ENCODE measurements at regions not wholly inside any gene's neighbourhood (a gene's known extent, or its start where the extent isn't known, plus 50 kb on each side); places are given as distances from the start of the nearest gene placed in this dataset.

- 73 to 79% methylated on average over 1 of the region's 1 CpG for WGBS, 2 donors
- H3K4me3 ChIP-seq = no peak overlapping the region
These were observed 345.7 kb downstream of the SLC4A3 start for GRCh38 chr2:219973136-219973535.

GRCh38 chr2:219976871-219977270, 349.4 kb downstream of the SLC4A3 start:
- Histone ChIP-seq H3K4me1 (ENCODE audit: control insufficient read depth in 5 of 5, insufficient read depth in 5 of 5, low read length in 5 of 5) (no peaks in the 10 kb centered on the region), H3K9ac (ENCODE audit: insufficient read depth in 1 of 2, low read length in 2 of 2) (no peak overlapping the region), H3K36me3 (ENCODE audit: control insufficient read depth in 4 of 4, insufficient read depth in 4 of 4, low read length in 4 of 4) (no peaks in the 10 kb centered on the region), H3K4me3 (no peak overlapping the region), H3K27me3 (ENCODE audit: control insufficient read depth in 3 of 3, insufficient read depth in 3 of 3, low read length in 2 of 3) (no peaks in the 10 kb centered on the region), H3K27ac (ENCODE audit: low read depth in 1 of 2, low read length in 1 of 2) (no peak overlapping the region), H3K9me3 (ENCODE audit: control insufficient read depth in 4 of 4, insufficient read depth in 3 of 4, low read length in 3 of 4) (no peaks in the 10 kb centered on the region)
- ATAC-seq (ENCODE audit: insufficient read depth, low FRiP score) (no peak), DNase-seq (no peak)
- TF ChIP-seq, protein P1, sequence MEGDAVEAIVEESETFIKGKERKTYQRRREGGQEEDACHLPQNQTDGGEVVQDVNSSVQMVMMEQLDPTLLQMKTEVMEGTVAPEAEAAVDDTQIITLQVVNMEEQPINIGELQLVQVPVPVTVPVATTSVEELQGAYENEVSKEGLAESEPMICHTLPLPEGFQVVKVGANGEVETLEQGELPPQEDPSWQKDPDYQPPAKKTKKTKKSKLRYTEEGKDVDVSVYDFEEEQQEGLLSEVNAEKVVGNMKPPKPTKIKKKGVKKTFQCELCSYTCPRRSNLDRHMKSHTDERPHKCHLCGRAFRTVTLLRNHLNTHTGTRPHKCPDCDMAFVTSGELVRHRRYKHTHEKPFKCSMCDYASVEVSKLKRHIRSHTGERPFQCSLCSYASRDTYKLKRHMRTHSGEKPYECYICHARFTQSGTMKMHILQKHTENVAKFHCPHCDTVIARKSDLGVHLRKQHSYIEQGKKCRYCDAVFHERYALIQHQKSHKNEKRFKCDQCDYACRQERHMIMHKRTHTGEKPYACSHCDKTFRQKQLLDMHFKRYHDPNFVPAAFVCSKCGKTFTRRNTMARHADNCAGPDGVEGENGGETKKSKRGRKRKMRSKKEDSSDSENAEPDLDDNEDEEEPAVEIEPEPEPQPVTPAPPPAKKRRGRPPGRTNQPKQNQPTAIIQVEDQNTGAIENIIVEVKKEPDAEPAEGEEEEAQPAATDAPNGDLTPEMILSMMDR (IDR thresholded peaks at IDR 0.05; ENCODE audit: control extremely low read depth, extremely low read depth) = no peak
- 78 to 86% methylated on average over 2 of the region's 2 CpGs for WGBS, 2 donors

More at GRCh38 chr2:219973136-219973535, 345.7 kb downstream of the SLC4A3 start:
- Histone ChIP-seq H3K4me1 (ENCODE audit: control insufficient read depth in 5 of 5, insufficient read depth in 5 of 5, low read length in 5 of 5) (no peaks in the 10 kb centered on the region), H3K9me3 (ENCODE audit: control insufficient read depth in 4 of 4, insufficient read depth in 3 of 4, low read length in 3 of 4) (no peaks in the 10 kb centered on the region), H3K9ac (ENCODE audit: insufficient read depth in 1 of 2, low read length in 2 of 2) (no peak overlapping the region), H3K36me3 (ENCODE audit: control insufficient read depth in 4 of 4, insufficient read depth in 4 of 4, low read length in 4 of 4) (no peaks in the 10 kb centered on the region), H3K27ac (ENCODE audit: low read depth in 1 of 2, low read length in 1 of 2) (no peak overlapping the region), H3K27me3 (ENCODE audit: control insufficient read depth in 3 of 3, insufficient read depth in 3 of 3, low read length in 2 of 3) (no peaks in the 10 kb centered on the region)
- ATAC-seq (ENCODE audit: insufficient read depth, low FRiP score) (no peak), DNase-seq (no peak)
- TF ChIP-seq, protein P1 (IDR thresholded peaks at IDR 0.05; ENCODE audit: control extremely low read depth, extremely low read depth) = no peak

- DNase-seq (no peak), ATAC-seq (ENCODE audit: insufficient read depth, low FRiP score) (no peak)
- H3K27me3 ChIP-seq (ENCODE audit: control insufficient read depth in 3 of 3, insufficient read depth in 3 of 3, low read length in 2 of 3) = no peaks in the 10 kb centered on the region
- H3K4me3 ChIP-seq = no peak overlapping the region
- TF ChIP-seq, protein P1 (IDR thresholded peaks at IDR 0.05; ENCODE audit: control extremely low read depth, extremely low read depth) = no peak
- whole genome bisulfite sequencing, 2 donors = 62 to 84% methylated on average over 2 of the region's 2 CpGs
- no peak overlapping the region for H3K27ac ChIP-seq (ENCODE audit: low read depth in 1 of 2, low read length in 1 of 2)
- peaks cover 0 to 2% (median 0%) of the 10 kb centered on the region in 4 donors for H3K9me3 ChIP-seq (ENCODE audit: control insufficient read depth in 4 of 4, insufficient read depth in 3 of 4, low read length in 3 of 4)
- no peaks in the 10 kb centered on the region for H3K36me3 ChIP-seq (ENCODE audit: control insufficient read depth in 4 of 4, insufficient read depth in 4 of 4, low read length in 4 of 4)
- no peak overlapping the region for H3K9ac ChIP-seq (ENCODE audit: insufficient read depth in 1 of 2, low read length in 2 of 2)
- no peaks in the 10 kb centered on the region for H3K4me1 ChIP-seq (ENCODE audit: control insufficient read depth in 5 of 5, insufficient read depth in 5 of 5, low read length in 5 of 5)
These were observed 353.2 kb downstream of the SLC4A3 start for GRCh38 chr2:219980638-219981037.

DNA sequence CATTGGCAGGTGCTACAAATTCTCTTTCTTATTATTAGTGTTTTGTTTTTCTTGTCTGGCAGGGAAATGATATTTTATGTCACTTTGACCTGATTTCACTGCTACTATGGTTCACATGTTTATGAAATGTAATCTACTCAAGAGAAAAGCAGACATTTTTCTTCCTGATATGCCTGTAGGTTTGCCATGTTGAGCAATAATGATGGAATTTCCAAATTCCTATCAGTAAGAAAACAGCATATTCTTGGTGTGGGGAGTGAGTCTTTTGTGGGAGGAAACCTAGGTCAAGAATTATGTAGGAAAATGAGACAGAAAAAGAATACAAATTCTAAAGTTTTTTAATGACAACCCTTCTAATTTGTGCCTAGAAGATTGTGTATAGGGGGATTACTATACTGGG, 356.4 kb downstream of the SLC4A3 start:
- H3K4me1 ChIP-seq (ENCODE audit: control insufficient read depth in 5 of 5, insufficient read depth in 5 of 5, low read length in 5 of 5) = no peaks in the 10 kb centered on the region
- DNase-seq (no peak), ATAC-seq (ENCODE audit: insufficient read depth, low FRiP score) (no peak)
- no peaks in the 10 kb centered on the region for H3K27me3 ChIP-seq (ENCODE audit: control insufficient read depth in 3 of 3, insufficient read depth in 3 of 3, low read length in 2 of 3)
- no peak overlapping the region for H3K4me3 ChIP-seq
- TF ChIP-seq, protein P1 (IDR thresholded peaks at IDR 0.05; ENCODE audit: control extremely low read depth, extremely low read depth) = no peak
- no peak overlapping the region for H3K27ac ChIP-seq (ENCODE audit: low read depth in 1 of 2, low read length in 1 of 2)
- H3K36me3 ChIP-seq (ENCODE audit: control insufficient read depth in 4 of 4, insufficient read depth in 4 of 4, low read length in 4 of 4) = no peaks in the 10 kb centered on the region
- no peak overlapping the region for H3K9ac ChIP-seq (ENCODE audit: insufficient read depth in 1 of 2, low read length in 2 of 2)
- H3K9me3 ChIP-seq (ENCODE audit: control insufficient read depth in 4 of 4, insufficient read depth in 3 of 4, low read length in 3 of 4) = peaks cover 0 to 2% (median 0%) of the 10 kb centered on the region in 4 donors

All from lung (tissue), 11 donors.